ENCODE measurements at regions not wholly inside any gene's neighbourhood (a gene's known extent, or its start where the extent isn't known, plus 50 kb on each side); places are given as distances from the start of the nearest gene placed in this dataset.

DNA sequence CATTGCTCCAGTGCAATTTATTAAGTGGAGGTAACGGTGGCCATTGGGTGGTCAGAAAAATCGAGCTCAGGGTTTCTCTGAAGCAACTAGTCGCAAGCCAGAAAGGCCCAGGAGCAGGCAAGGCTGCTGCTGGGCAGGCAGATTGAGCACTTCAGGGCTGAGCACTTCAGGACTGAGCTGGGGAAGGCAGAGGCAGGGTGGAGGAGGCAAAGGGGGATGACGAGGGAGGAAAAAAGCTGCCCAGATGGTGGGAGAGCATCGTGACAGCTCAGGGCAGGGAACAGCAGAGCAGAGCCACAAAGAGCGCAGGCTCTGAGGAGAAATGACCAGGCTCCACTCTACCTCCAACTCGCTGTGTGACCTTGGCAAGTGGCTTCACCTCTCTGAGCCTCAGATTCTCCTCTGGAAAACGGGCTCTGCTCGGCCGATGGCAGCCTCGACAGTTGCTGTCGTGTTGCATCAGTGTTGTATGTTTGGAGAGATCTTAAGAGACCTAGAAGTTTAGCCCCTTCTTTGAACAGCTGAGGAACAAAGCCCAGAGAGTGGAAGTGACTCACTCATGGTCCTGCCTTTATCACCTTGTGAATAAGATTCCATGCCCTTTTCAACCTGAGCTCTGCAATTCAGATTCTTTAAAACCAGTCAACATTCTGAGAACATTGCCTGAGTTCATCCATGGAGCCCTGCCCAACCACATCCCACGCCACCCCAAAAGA lies 141.4 kb downstream of the SYF2 start:
- TF ChIP-seq CTCF (IDR thresholded peaks at IDR 0.05): no peak

- TF ChIP-seq CTCF (IDR thresholded peaks at IDR 0.05): no peak
Measured at GRCh38 chr1:25089772-25090171, 142.5 kb downstream of the SYF2 start.

GRCh38 chr1:25088946-25089345 lies 143.4 kb downstream of the SYF2 start:
- TF ChIP-seq CTCF (IDR thresholded peaks at IDR 0.05): no peak

DNA sequence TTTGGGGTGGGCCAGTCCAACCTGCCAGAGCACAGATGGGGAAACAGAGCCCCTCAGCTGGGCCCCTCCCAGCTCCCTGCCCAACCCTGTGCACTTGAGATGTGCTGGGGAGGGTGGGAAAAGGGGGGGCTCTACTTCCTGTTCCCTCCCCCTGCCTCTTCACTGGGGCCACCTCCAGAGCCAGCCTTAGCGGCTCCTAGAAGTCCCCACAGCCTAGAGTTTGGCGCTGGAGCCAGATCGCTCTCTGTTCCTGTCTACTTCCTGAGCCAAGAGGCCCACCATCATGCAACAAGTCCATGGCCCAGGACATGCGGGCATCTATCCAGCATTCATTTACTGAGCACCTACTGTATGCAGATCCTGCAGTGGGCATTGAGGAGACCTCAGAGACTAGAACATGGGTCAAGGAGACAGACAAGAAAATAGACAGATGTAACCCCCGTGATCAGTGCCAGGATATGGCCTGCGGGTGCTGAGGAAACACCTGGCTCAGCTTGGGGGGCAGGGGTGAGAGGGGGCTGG lies 144.1 kb downstream of the SYF2 start:
- no peak for TF ChIP-seq CTCF (IDR thresholded peaks at IDR 0.05)

- no peak for TF ChIP-seq CTCF (IDR thresholded peaks at IDR 0.05)
Measured at GRCh38 chr1:25086518-25087079, 145.7 kb downstream of the SYF2 start.

DNA sequence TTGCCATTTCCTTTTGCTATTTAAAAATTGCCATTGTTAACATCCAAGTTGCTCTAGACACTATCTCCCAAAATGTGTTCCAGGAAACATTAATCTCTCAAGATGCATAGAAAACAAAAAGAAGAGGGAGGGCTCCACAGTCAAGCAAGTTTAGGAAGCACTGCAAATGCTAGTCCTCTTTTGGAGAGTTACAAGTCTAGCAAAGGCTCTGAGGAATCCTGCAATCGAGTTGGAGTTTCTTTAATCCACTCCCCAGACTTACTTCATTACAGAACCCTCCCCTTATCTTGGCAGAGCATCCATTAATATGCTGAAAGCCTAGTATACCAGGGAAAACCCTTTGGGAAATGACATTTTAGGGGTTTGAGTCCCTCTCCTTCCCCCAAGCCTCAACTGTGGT lies 147.9 kb downstream of the SYF2 start:
- TF ChIP-seq CTCF (IDR thresholded peaks at IDR 0.05): no peak

- no peak for TF ChIP-seq CTCF (IDR thresholded peaks at IDR 0.05)
Measured at GRCh38 chr1:25083481-25084345, 148.6 kb downstream of the SYF2 start.

All from LNCAP (cell line).